SK-N-MC (cell line): ENCODE measurements at regions not wholly inside any gene's neighbourhood (a gene's known extent, or its start where the extent isn't known, plus 50 kb on each side); places are given as distances from the start of the nearest gene placed in this dataset.

ENCODE experiments used
- DNase-seq: peaks from one replicate; pipeline ENCODE4 v3.0.0-alpha.2; 2011; ENCODE audit warnings: low read depth, low spot score
- H3K27ac ChIP-seq: fragments of 200-600 bp; sonication (generic); 2 replicates; pipeline ENCODE4 v1.5.1; 2016; ENCODE audit warnings: mixed run types
- H3K36me3 ChIP-seq: fragments of 200-600 bp; sonication (generic); 2 replicates; pipeline ENCODE4 v1.6.1; 2017; ENCODE audit warnings: antibody characterized with exemption, low read length, mixed read lengths; ENCODE audit not compliant: insufficient read depth
- H3K4me3 ChIP-seq: fragments of 200-600 bp; sonication (generic); 2 replicates; pipeline ENCODE4 v1.5.1; 2016
- H3K9ac ChIP-seq: fragments of 200-600 bp; sonication (generic); 2 replicates; pipeline ENCODE4 v1.8.0; 2017; ENCODE audit warnings: mixed run types, mixed read lengths; ENCODE audit not compliant: insufficient read length
- H3K9me3 ChIP-seq: fragments of 200-600 bp; sonication (generic); 2 replicates; pipeline ENCODE4 v1.6.1; 2017; ENCODE audit warnings: low read depth, mild to moderate bottlenecking, antibody characterized with exemption, low read length, moderate library complexity, mixed read lengths
- EZH2 ChIP-seq: fragments of 200-600 bp; sonication (generic); IDR thresholded peaks from one replicate; pipeline ENCODE4 v1.6.1; 2017; ENCODE audit warnings: antibody characterized with exemption
- FOXP2 ChIP-seq: optimal IDR thresholded peaks from 2 replicates; pipeline ENCODE3; 2011; ENCODE audit warnings: mild to moderate bottlenecking, moderate library complexity; ENCODE audit not compliant: insufficient read depth; ENCODE audit errors: extremely low read length, control extremely low read depth
- POLR2AphosphoS5 ChIP-seq: IDR thresholded peaks from 2 replicates; pipeline ENCODE4 v1.6.1; 2012; ENCODE audit warnings: mild to moderate bottlenecking, low read depth, low read length, borderline replicate concordance

DNA sequence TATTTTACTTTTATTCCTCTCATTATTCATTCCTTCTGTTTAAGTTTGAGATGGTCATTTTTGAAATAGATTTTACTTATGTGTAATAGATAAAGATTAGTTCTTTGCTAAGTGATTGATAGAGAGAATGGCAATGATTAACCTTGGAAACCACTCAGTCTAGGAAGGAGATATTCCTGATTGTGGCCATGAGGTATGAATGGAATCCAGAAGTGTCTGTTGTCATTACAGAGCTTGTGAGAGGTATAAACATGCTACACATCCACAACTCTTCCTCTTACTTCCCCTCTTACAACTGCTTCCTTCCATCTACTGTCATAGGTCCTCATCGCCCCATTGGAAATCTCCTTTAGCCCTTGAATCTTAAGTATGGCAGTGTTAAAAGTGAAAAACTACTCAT is 988.8 kb upstream of the B3GALT2 start:
- H3K27ac ChIP-seq, result no peak overlapping the region
- TF ChIP-seq POLR2AphosphoS5 (no peak), EZH2 (no peak), FOXP2 (no peak)
- no peaks in the 10 kb centered on the region for H3K9me3 ChIP-seq
- H3K36me3 ChIP-seq, result no peaks in the 10 kb centered on the region
- H3K4me3 ChIP-seq, result no peak overlapping the region
- DNase-seq, result no peak
- no peak overlapping the region for H3K9ac ChIP-seq

DNA sequence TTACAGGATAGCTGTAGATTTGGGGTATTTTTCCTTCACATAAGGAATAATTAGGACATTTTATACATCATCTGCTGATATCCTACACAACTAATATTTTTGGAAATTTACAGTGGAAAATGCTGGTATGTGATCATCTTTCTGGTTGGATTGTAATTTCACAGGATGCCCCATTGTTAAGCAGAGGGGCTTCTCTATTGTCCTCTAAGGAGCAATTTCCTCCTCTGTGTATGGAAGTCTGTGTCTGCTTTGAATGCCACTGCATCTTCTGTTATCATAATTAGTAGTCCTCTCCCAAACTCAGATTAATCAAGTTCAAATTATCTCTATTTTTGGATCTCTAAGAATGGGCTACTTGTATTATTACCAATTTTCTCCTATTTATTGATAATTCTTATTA is 988.1 kb upstream of the B3GALT2 start:
- Histone ChIP-seq H3K9ac (no peak overlapping the region), H3K9me3 (no peaks in the 10 kb centered on the region), H3K4me3 (no peak overlapping the region), H3K27ac (no peak overlapping the region), H3K36me3 (no peaks in the 10 kb centered on the region)
- DNase-seq, result no peak
- TF ChIP-seq FOXP2 (no peak), POLR2AphosphoS5 (no peak), EZH2 (no peak)

DNA sequence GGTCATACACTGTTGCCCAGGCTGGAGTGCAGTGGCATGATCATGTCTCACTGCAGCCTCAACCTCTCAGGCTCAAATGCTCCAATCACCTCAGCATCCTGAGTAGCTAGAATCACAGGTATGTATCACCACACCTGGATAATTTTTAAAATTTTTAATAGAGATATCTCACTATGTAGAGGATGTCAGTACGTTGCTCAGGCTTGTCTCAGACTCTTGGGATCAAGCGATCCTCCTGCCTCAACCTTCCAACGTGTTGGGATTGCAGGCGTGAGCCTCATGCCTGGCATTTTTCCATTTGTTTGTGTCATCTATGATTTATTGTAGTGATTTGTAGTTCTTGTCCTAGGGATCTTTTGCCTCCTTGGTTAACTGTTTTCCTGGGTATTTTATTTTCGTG is 985.2 kb upstream of the B3GALT2 start:
- Histone ChIP-seq H3K9me3 (no peaks in the 10 kb centered on the region), H3K27ac (no peak overlapping the region), H3K4me3 (no peak overlapping the region), H3K36me3 (no peaks in the 10 kb centered on the region), H3K9ac (no peak overlapping the region)
- TF ChIP-seq FOXP2 (no peak), EZH2 (no peak), POLR2AphosphoS5 (no peak)
- DNase-seq, result no peak

- Histone ChIP-seq H3K27ac (no peak overlapping the region), H3K4me3 (no peak overlapping the region), H3K9me3 (no peaks in the 10 kb centered on the region), H3K36me3 (no peaks in the 10 kb centered on the region), H3K9ac (no peak overlapping the region)
- DNase-seq, result no peak
- no peak for TF ChIP-seq EZH2
- TF ChIP-seq FOXP2, result no peak
- TF ChIP-seq POLR2AphosphoS5, result no peak
Measured at GRCh38 chr1:194167956-194168640, 981.7 kb upstream of the B3GALT2 start.

DNA sequence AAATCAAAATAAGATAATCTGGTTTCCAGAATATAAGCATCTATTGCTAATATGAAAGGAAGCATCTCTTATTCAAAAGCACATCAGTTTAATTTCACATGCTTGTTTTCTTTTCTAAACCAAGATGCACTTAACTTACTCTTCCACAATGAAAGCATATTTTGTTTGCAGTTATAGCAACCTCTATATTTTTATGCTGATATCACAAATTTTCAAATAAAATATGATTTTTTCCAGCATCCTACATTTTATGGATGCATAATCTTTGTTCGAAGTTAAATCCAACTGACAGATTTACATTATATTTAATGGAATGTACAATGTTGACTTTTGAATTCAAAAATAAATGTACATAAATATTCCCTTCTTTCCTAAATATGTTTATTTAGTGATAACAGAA is 978.3 kb upstream of the B3GALT2 start:
- H3K36me3 ChIP-seq, result no peaks in the 10 kb centered on the region
- no peak overlapping the region for H3K27ac ChIP-seq
- H3K4me3 ChIP-seq, result no peak overlapping the region
- H3K9ac ChIP-seq, result no peak overlapping the region
- H3K9me3 ChIP-seq, result no peaks in the 10 kb centered on the region
- TF ChIP-seq FOXP2, result no peak
- no peak for TF ChIP-seq EZH2
- TF ChIP-seq POLR2AphosphoS5, result no peak
- DNase-seq, result no peak

GRCh38 chr1:194161591-194161990 is 975.2 kb upstream of the B3GALT2 start:
- no peak overlapping the region for H3K9ac ChIP-seq
- TF ChIP-seq EZH2 (no peak), FOXP2 (no peak), POLR2AphosphoS5 (no peak)
- H3K9me3 ChIP-seq, result peaks cover 4% of the 10 kb centered on the region; the same call in 1 of the 2 replicates
- H3K4me3 ChIP-seq, result no peak overlapping the region
- H3K36me3 ChIP-seq, result no peaks in the 10 kb centered on the region
- no peak for DNase-seq
- H3K27ac ChIP-seq, result no peak overlapping the region

GRCh38 chr1:194159941-194160340 is 973.5 kb upstream of the B3GALT2 start:
- H3K9me3 ChIP-seq, result peaks cover 4% of the 10 kb centered on the region; the same call in 1 of the 2 replicates
- H3K36me3 ChIP-seq, result no peaks in the 10 kb centered on the region
- no peak overlapping the region for H3K27ac ChIP-seq
- H3K4me3 ChIP-seq, result no peak overlapping the region
- no peak for DNase-seq
- H3K9ac ChIP-seq, result no peak overlapping the region
- TF ChIP-seq EZH2, result no peak
- no peak for TF ChIP-seq POLR2AphosphoS5
- TF ChIP-seq FOXP2, result no peak

DNA sequence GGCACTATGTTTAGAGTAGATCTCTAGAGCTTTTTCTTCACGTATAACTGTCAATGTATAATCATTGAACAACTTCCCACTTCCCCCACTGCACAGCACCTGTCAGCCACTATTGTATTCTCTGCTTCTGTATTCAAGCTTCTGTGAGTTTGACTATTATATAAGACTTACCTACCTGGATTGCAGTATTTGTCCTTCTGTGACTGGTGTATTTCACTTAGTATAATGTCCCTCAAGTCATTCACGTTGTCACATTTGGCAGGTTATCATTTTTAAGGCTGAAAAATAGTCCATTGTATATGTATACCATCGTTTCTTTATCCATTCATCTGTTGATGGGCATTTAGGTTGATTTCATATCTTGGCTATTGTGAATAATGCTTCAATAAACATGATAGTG is 969.5 kb upstream of the B3GALT2 start:
- Histone ChIP-seq H3K36me3 (no peaks in the 10 kb centered on the region), H3K27ac (no peak overlapping the region), H3K9me3 (peaks cover 4% of the 10 kb centered on the region; the same call in 1 of the 2 replicates), H3K9ac (no peak overlapping the region), H3K4me3 (no peak overlapping the region)
- TF ChIP-seq POLR2AphosphoS5 (no peak), FOXP2 (no peak)
- no peak for DNase-seq

GRCh38 chr1:194151056-194151455 is 964.6 kb upstream of the B3GALT2 start:
- H3K4me3 ChIP-seq, result no peak overlapping the region
- DNase-seq, result no peak
- no peak for TF ChIP-seq FOXP2
- H3K9me3 ChIP-seq, result no peaks in the 10 kb centered on the region
- H3K36me3 ChIP-seq, result no peaks in the 10 kb centered on the region
- H3K27ac ChIP-seq, result no peak overlapping the region
- no peak overlapping the region for H3K9ac ChIP-seq
